Brain pericyte (primary cell): ENCODE measurements at regions not wholly inside any gene's neighbourhood (a gene's known extent, or its start where the extent isn't known, plus 50 kb on each side); places are given as distances from the start of the nearest gene placed in this dataset.

ENCODE experiments used
- DNase-seq: peaks from one replicate; pipeline ENCODE4 v3.0.0-alpha.2; 2012; ENCODE audit warnings: low read depth, low spot score

DNA sequence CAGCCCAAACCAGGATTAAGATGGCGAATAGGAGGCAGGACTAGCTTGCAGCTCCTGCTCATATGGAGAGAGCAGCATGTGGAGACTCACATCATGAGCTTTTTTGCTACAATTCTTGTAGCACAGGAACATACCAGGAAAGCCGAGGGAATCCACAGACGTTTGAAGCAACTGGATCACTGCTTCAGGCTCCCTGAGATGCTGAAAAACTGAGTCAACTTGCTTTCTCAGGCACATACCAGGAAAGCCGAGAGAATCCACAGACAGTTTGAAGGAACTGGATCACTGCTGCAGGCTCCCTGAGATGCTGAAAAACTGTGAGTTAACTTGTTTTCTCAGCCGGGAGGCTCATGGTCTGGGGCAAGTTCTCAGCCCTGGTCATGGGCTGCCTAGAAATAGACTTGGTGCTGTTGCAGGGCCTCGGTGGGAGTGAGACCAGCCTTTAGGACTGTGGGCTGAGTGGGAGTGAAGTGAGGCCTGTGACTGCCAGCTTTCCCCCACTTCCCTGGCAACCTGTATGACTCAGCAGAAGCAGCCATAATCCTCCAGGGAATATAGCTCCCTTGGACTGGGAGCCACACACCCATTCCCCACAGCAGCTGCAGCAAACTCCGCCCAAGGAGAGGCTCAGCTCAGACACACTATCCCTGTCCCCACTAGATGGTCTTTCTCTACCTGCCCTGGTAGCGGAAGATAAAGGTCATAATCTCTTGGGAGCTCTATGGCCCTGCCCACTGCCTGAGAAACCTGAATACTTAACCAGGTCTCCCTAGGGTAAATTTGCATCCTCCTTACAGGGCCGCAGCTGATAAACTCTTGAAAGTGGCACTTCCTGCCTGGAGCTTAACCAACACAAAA lies 51.9 kb upstream of the PFN2 start:
- DNase-seq: no peak

DNA sequence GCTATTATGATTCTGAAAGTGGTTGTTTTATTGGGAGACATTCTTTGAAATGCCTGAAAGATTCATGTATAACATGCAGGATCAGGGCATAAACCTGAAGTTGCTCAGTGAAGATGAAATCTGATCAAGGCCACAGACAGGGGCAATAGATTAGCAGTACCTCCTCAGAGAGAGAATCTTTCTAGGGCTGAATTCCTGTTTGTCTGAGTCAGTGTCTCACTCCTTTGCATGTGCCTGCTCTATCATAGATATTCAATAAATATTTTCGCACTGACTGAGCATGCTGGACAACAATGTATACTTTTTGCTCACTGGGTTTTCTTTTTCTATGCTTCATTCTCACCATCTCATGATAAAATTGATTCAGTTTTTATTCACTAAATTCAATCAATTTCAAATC lies 49.8 kb upstream of the PFN2 start:
- DNase-seq: no peak
